Loucy (cell line): ENCODE measurements at regions not wholly inside any gene's neighbourhood (a gene's known extent, or its start where the extent isn't known, plus 50 kb on each side); places are given as distances from the start of the nearest gene placed in this dataset.

Source experiments
- H2AFZ ChIP-seq: fragments of 200-600 bp; sonication (generic); 2 replicates; pipeline ENCODE4 v1.6.0; 2016; ENCODE audit warnings: antibody characterized with exemption, mild to moderate bottlenecking, low read length, moderate library complexity
- H3F3A ChIP-seq: fragments of 200-600 bp; 2 replicates; pipeline ENCODE4 v1.6.0; 2016; ENCODE audit warnings: antibody characterized with exemption, low read depth, mild to moderate bottlenecking
- H3K27me3 ChIP-seq: fragments of 200-600 bp; sonication (generic); 2 replicates; pipeline ENCODE4 v1.6.1; 2014; ENCODE audit warnings: low read length, mild to moderate bottlenecking; ENCODE audit not compliant: insufficient read depth, poor library complexity, severe bottlenecking
- H3K36me3 ChIP-seq: fragments of 200-600 bp; sonication (generic); 2 replicates; pipeline ENCODE4 v1.6.1; 2016; ENCODE audit warnings: low read length; ENCODE audit not compliant: insufficient read depth
- H3K4me1 ChIP-seq: fragments of 200-600 bp; sonication (generic); 2 replicates; pipeline ENCODE4 v1.5.1; 2014; ENCODE audit warnings: low read length, mild to moderate bottlenecking; ENCODE audit not compliant: insufficient read depth, poor library complexity, severe bottlenecking
- H3K4me2 ChIP-seq: fragments of 200-600 bp; sonication (generic); 2 replicates; pipeline ENCODE4 v1.6.0; 2014; ENCODE audit warnings: antibody characterized with exemption, low read length, low read depth, mild to moderate bottlenecking; ENCODE audit not compliant: poor library complexity, severe bottlenecking
- H3K4me3 ChIP-seq: fragments of 200-600 bp; sonication (generic); 2 replicates; pipeline ENCODE4 v1.5.1; 2014; ENCODE audit warnings: low read length, mild to moderate bottlenecking, mixed read lengths; ENCODE audit not compliant: poor library complexity, severe bottlenecking
- H3K79me2 ChIP-seq: fragments of 200-600 bp; sonication (generic); 2 replicates; pipeline ENCODE4 v1.6.1; 2014; ENCODE audit warnings: low read length; ENCODE audit not compliant: insufficient read depth
- H3K9ac ChIP-seq: fragments of 200-600 bp; sonication (generic); 2 replicates; pipeline ENCODE4 v1.6.0; 2014; ENCODE audit warnings: mild to moderate bottlenecking, low read depth, low read length, moderate library complexity; ENCODE audit not compliant: poor library complexity, severe bottlenecking
- H3K9me2 ChIP-seq: fragments of 200-600 bp; sonication (generic); replicated peaks from 2 replicates; pipeline ENCODE4 v1.6.1; 2016; ENCODE audit warnings: low read depth, low read length, mixed read lengths
- H3K9me3 ChIP-seq: fragments of 200-600 bp; sonication (generic); 2 replicates; pipeline ENCODE4 v1.6.1; 2014; ENCODE audit warnings: mild to moderate bottlenecking, antibody characterized with exemption, low read length, low read depth; ENCODE audit not compliant: insufficient read depth
- H4K20me1 ChIP-seq: fragments of 200-600 bp; sonication (generic); 2 replicates; pipeline ENCODE4 v1.6.0; 2014; ENCODE audit warnings: antibody characterized with exemption, low read length, mild to moderate bottlenecking; ENCODE audit not compliant: insufficient read depth, poor library complexity, severe bottlenecking
- CTCF ChIP-seq: fragments of 200-600 bp; sonication (generic); conservative IDR thresholded peaks from 2 replicates; pipeline ENCODE4 v1.5.1; 2014; ENCODE audit warnings: mild to moderate bottlenecking, antibody characterized with exemption, low read length
- EZH2phosphoT487 ChIP-seq: fragments of 200-600 bp; IDR thresholded peaks from 2 replicates; pipeline ENCODE4 v1.6.1; 2018; ENCODE audit warnings: antibody characterized with exemption, mild to moderate bottlenecking, moderate library complexity, borderline replicate concordance

GRCh38 chr6:14211562-14211942, 94.0 kb downstream of the CD83 start:
- no peaks in the 10 kb centered on the region for H3K27me3 ChIP-seq
- H3K36me3 ChIP-seq, result no peaks in the 10 kb centered on the region
- no peaks in the 10 kb centered on the region for H3F3A ChIP-seq
- peak overlapping the region; percentile 49 for H3K4me2 ChIP-seq
- TF ChIP-seq CTCF (no peak), EZH2phosphoT487 (no peak)
- no peaks in the 10 kb centered on the region for H3K9me3 ChIP-seq
- H4K20me1 ChIP-seq, result no peaks in the 10 kb centered on the region
- H3K4me1 ChIP-seq, result peaks cover 74% of the 10 kb centered on the region
- H3K79me2 ChIP-seq, result peaks cover 22% of the 10 kb centered on the region; the same call in 1 of the 2 replicates
- H2AFZ ChIP-seq, result 0 out of 2 replicates have a peak overlapping the region, but pooled peaks have one; percentile 3
- H3K9me2 ChIP-seq, result no peaks in the 10 kb centered on the region
- peak overlapping the region; percentile 10 for H3K4me3 ChIP-seq
- peak overlapping the region; percentile 82 for H3K9ac ChIP-seq

GRCh38 chr6:14212020-14212419, 94.4 kb downstream of the CD83 start:
- H3K36me3 ChIP-seq, result no peaks in the 10 kb centered on the region
- peaks cover 22% of the 10 kb centered on the region; the same call in 1 of the 2 replicates for H3K79me2 ChIP-seq
- H3K9me3 ChIP-seq, result no peaks in the 10 kb centered on the region
- H3K4me3 ChIP-seq, result peak overlapping the region; percentile 10
- TF ChIP-seq CTCF (no peak), EZH2phosphoT487 (no peak)
- no peaks in the 10 kb centered on the region for H3K27me3 ChIP-seq
- no peaks in the 10 kb centered on the region for H3F3A ChIP-seq
- peaks cover 71% of the 10 kb centered on the region for H3K4me1 ChIP-seq
- peak overlapping the region; percentile 82 for H3K9ac ChIP-seq
- no peaks in the 10 kb centered on the region for H3K9me2 ChIP-seq
- H4K20me1 ChIP-seq, result no peaks in the 10 kb centered on the region
- peak overlapping the region; percentile 49 for H3K4me2 ChIP-seq
- no peak overlapping the region for H2AFZ ChIP-seq

- no peaks in the 10 kb centered on the region for H4K20me1 ChIP-seq
- TF ChIP-seq EZH2phosphoT487, result no peak
- H3K27me3 ChIP-seq, result no peaks in the 10 kb centered on the region
- H3K36me3 ChIP-seq, result no peaks in the 10 kb centered on the region
- H3K79me2 ChIP-seq, result peaks cover 22% of the 10 kb centered on the region; the same call in 1 of the 2 replicates
- no peaks in the 10 kb centered on the region for H3F3A ChIP-seq
- peaks cover 72% of the 10 kb centered on the region for H3K4me1 ChIP-seq
- H3K4me2 ChIP-seq, result no peak overlapping the region
- H3K9ac ChIP-seq, result peak overlapping the region; percentile 82
- no peaks in the 10 kb centered on the region for H3K9me2 ChIP-seq
- no peak overlapping the region for H2AFZ ChIP-seq
- H3K9me3 ChIP-seq, result no peaks in the 10 kb centered on the region
- no peak overlapping the region for H3K4me3 ChIP-seq
Measured at GRCh38 chr6:14212632-14213031, 95.1 kb downstream of the CD83 start.
